ENCODE measurements at regions not wholly inside any gene's neighbourhood (a gene's known extent, or its start where the extent isn't known, plus 50 kb on each side); places are given as distances from the start of the nearest gene placed in this dataset.

GRCh38 chr16:26710450-26710849 lies 356.3 kb upstream of the C16orf82 start:
- no peak for TF ChIP-seq CTCF (IDR thresholded peaks at IDR 0.05)
- no peak for TF ChIP-seq POLR2A (IDR thresholded peaks at IDR 0.05)

Measured in heart left ventricle (tissue), 13 donors.